ENCODE measurements at regions not wholly inside any gene's neighbourhood (a gene's known extent, or its start where the extent isn't known, plus 50 kb on each side); places are given as distances from the start of the nearest gene placed in this dataset.

DNA sequence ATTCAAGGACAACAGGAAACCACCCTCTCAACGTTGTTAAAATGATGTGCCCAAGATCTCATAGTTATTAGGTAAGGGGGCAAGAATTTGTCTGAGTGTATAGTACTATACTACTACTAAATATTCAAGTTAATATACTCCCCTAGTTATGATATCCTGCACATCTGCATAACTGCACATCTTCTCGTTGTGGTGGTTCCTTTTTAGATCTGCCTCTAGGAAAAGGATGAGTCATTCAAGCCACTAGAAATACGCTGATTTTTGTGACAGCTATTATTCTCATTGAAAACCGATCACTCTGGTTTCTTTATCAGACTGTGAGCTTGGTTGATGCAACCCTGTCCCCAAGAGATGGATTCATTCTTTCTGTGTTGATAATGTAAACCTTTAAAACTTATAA, 1067.0 kb upstream of the FANCL start:
- TF ChIP-seq ARNTL (CRISPR knock-in tag; IDR thresholded peaks at IDR 0.05; ENCODE audit: borderline replicate concordance, low read depth) (no peak), TOX (CRISPR knock-in tag; IDR thresholded peaks at IDR 0.05; ENCODE audit: borderline replicate concordance) (no peak), ZFP3 (CRISPR knock-in tag; IDR thresholded peaks at IDR 0.05) (no peak), ZNF565 (CRISPR knock-in tag; conservative IDR thresholded peaks at IDR 0.05; ENCODE audit: low read depth) (no peak), TCF4 (CRISPR knock-in tag; IDR thresholded peaks at IDR 0.05; ENCODE audit: borderline replicate concordance) (no peak), ZC3H10 (CRISPR knock-in tag; IDR thresholded peaks at IDR 0.05) (no peak), ISL1 (CRISPR knock-in tag; IDR thresholded peaks at IDR 0.05) (no peak), SNAI2 (CRISPR knock-in tag; IDR thresholded peaks at IDR 0.05) (no peak), OSR1 (CRISPR knock-in tag; IDR thresholded peaks at IDR 0.05) (no peak), POU6F1 (CRISPR knock-in tag; IDR thresholded peaks at IDR 0.05; ENCODE audit: borderline replicate concordance, low read depth) (no peak)
- TF ChIP-seq, protein P1, sequence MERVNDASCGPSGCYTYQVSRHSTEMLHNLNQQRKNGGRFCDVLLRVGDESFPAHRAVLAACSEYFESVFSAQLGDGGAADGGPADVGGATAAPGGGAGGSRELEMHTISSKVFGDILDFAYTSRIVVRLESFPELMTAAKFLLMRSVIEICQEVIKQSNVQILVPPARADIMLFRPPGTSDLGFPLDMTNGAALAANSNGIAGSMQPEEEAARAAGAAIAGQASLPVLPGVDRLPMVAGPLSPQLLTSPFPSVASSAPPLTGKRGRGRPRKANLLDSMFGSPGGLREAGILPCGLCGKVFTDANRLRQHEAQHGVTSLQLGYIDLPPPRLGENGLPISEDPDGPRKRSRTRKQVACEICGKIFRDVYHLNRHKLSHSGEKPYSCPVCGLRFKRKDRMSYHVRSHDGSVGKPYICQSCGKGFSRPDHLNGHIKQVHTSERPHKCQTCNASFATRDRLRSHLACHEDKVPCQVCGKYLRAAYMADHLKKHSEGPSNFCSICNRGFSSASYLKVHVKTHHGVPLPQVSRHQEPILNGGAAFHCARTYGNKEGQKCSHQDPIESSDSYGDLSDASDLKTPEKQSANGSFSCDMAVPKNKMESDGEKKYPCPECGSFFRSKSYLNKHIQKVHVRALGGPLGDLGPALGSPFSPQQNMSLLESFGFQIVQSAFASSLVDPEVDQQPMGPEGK (CRISPR knock-in tag; IDR thresholded peaks at IDR 0.05; ENCODE audit: borderline replicate concordance): no peak
